SK-N-SH (cell line): ENCODE measurements at regions not wholly inside any gene's neighbourhood (a gene's known extent, or its start where the extent isn't known, plus 50 kb on each side); places are given as distances from the start of the nearest gene placed in this dataset.

Experiments
- CTCF ChIA-PET: fragments of 300-600, 350-600 bp; formaldehyde crosslinking; extraction: SDS; loops from one replicate; lab custom pipeline; 2021; lab: Yijun Ruan, JAX
- POLR2A ChIA-PET: fragments of 350-600 bp; sonication (Branson Sonifier 250); formaldehyde crosslinking; extraction: SDS; loops from one replicate; lab custom pipeline; 2020; ENCODE audit warnings: antibody characterized with exemption, inconsistent platforms; lab: Yijun Ruan, JAX
- DNase-seq: peaks from one replicate; pipeline ENCODE4 v3.0.0; 2012
- H2AFZ ChIP-seq: fragments of 200-600 bp; sonication (generic); 2 replicates; pipeline ENCODE4 v1.8.1; 2016; ENCODE audit warnings: antibody characterized with exemption, mild to moderate bottlenecking, low read depth
- H3F3A ChIP-seq: fragments of 200-600 bp; sonication (generic); replicated peaks from 2 replicates; pipeline ENCODE3; 2016; ENCODE audit warnings: antibody characterized with exemption, mild to moderate bottlenecking; ENCODE audit not compliant: insufficient read depth
- H3K27ac ChIP-seq, 2 experiments: fragments of 200-500 bp in 1 of 2; fragments of 200-600 bp in 1 of 2; sonication (Bioruptor generic) in 1 of 2; sonication (generic), shearing (Covaris generic) in 1 of 2; 2 replicates each; pipeline versions ENCODE4 v1.5.1 to v1.6.1; 2014 to 2016; ENCODE audit warnings: low read depth in 2 of 2, inconsistent platforms in 1 of 2, low read length in 1 of 2, mild to moderate bottlenecking in 1 of 2, mixed read lengths in 1 of 2
- H3K27me3 ChIP-seq: fragments of 200-600 bp; sonication (generic), shearing (Covaris generic); 2 replicates; pipeline ENCODE4 v1.6.1; 2016; ENCODE audit warnings: mixed run types; ENCODE audit not compliant: insufficient read depth
- H3K36me3 ChIP-seq, 2 experiments: fragments of 200-500 bp in 1 of 2; fragments of 200-600 bp in 1 of 2; sonication (Bioruptor generic) in 1 of 2; sonication (generic) in 1 of 2; replicated peaks in 1 of 2; 2 replicates each; pipeline versions ENCODE3 to v1.5.1; 2014 to 2016; ENCODE audit warnings: low read length in 1 of 2, mild to moderate bottlenecking in 1 of 2; ENCODE audit not compliant: insufficient read depth in 2 of 2, control insufficient read depth in 1 of 2
- H3K4me1 ChIP-seq, 2 experiments: fragments of 200-500 bp in 1 of 2; fragments of 200-600 bp in 1 of 2; sonication (Bioruptor generic) in 1 of 2; sonication (generic), shearing (Covaris generic) in 1 of 2; 2 replicates each; pipeline versions ENCODE4 v1.5.1 to v1.6.1; 2014 to 2016; ENCODE audit warnings: low read depth in 1 of 2, low read length in 1 of 2, mixed run types in 1 of 2; ENCODE audit not compliant: insufficient read depth in 2 of 2, control insufficient read depth in 1 of 2
- H3K4me2 ChIP-seq: fragments of 200-600 bp; sonication (generic), shearing (Covaris generic); 2 replicates; pipeline ENCODE4 v1.6.1; 2017; ENCODE audit warnings: mixed run types
- H3K4me3 ChIP-seq, 2 experiments: fragments of 200-500 bp in 1 of 2; fragments of 200-600 bp in 1 of 2; sonication (Bioruptor generic) in 1 of 2; sonication (generic), shearing (Covaris generic) in 1 of 2; 2 replicates each; pipeline versions ENCODE4 v1.5.1 to v1.8.1; 2014 to 2016; ENCODE audit warnings: low read depth in 2 of 2, inconsistent platforms in 1 of 2, low read length in 1 of 2, mild to moderate bottlenecking in 1 of 2, mixed read lengths in 1 of 2, moderate library complexity in 1 of 2
- H3K79me2 ChIP-seq: fragments of 200-600 bp; sonication (generic); 2 replicates; pipeline ENCODE4 v1.8.1; 2017; ENCODE audit warnings: mild to moderate bottlenecking; ENCODE audit not compliant: insufficient read depth
- H3K9ac ChIP-seq: fragments of 200-600 bp; sonication (generic); 2 replicates; pipeline ENCODE4 v1.6.1; 2017; ENCODE audit warnings: mixed run types
- H3K9me2 ChIP-seq: fragments of 200-600 bp; sonication (generic); 2 replicates; pipeline ENCODE4 v1.6.1; 2017; ENCODE audit warnings: mixed run types
- H3K9me3 ChIP-seq: fragments of 200-600 bp; sonication (generic); 2 replicates; pipeline ENCODE4 v1.6.1; 2017; ENCODE audit warnings: mixed run types, mild to moderate bottlenecking, moderate library complexity
- H4K20me1 ChIP-seq: fragments of 200-600 bp; sonication (generic); 2 replicates; pipeline ENCODE4 v1.6.1; 2017; ENCODE audit warnings: mild to moderate bottlenecking, mixed run types; ENCODE audit not compliant: insufficient read depth
- CHD2 ChIP-seq: fragments of 150-350 bp; IDR thresholded peaks from 2 replicates; pipeline ENCODE4 v1.6.1; 2018; ENCODE audit warnings: low read length; ENCODE audit not compliant: partially characterized antibody
- CTCF ChIP-seq: fragments of 200-600 bp; sonication (generic); IDR thresholded peaks from 2 replicates; pipeline ENCODE4 v1.6.1; 2017; ENCODE audit warnings: antibody characterized with exemption, mild to moderate bottlenecking, moderate library complexity
- ELF1 ChIP-seq: IDR thresholded peaks from 2 replicates; pipeline ENCODE4 v1.4.0; 2012
- EZH2phosphoT487 ChIP-seq: fragments of 200-600 bp; sonication (generic); IDR thresholded peaks from 2 replicates; pipeline ENCODE4 v1.6.1; 2017; ENCODE audit warnings: low read depth, mixed run types, mild to moderate bottlenecking, antibody characterized with exemption, moderate library complexity, borderline replicate concordance
- FOSL2 ChIP-seq: IDR thresholded peaks from 2 replicates; pipeline ENCODE4 v1.4.0; 2012; ENCODE audit warnings: low read depth, mild to moderate bottlenecking, moderate library complexity, borderline replicate concordance
- GATA2 ChIP-seq: sonication (generic); formaldehyde crosslinking; IDR thresholded peaks from 2 replicates; pipeline ENCODE4 v1.5.0; 2020; ENCODE audit warnings: mild to moderate bottlenecking, missing genetic modification reagents
- MAX ChIP-seq: IDR thresholded peaks from 2 replicates; pipeline ENCODE4 v1.4.0; 2012; ENCODE audit warnings: low read depth
- NFIC ChIP-seq: IDR thresholded peaks from 2 replicates; pipeline ENCODE4 v1.4.0; 2012; ENCODE audit warnings: borderline replicate concordance
- NRF1 ChIP-seq: IDR thresholded peaks from 2 replicates; pipeline ENCODE4 v1.6.1; 2012; ENCODE audit warnings: low read depth, mild to moderate bottlenecking, low read length
- SIN3A ChIP-seq: IDR thresholded peaks from 2 replicates; pipeline ENCODE4 v1.6.1; 2012; ENCODE audit warnings: low read depth, mild to moderate bottlenecking, low read length, moderate library complexity, borderline replicate concordance
- SMC3 ChIP-seq: IDR thresholded peaks from 2 replicates; pipeline ENCODE4 v1.6.1; 2012; ENCODE audit warnings: low read depth, low read length, improper control_type of control experiment
- TCF12 ChIP-seq: IDR thresholded peaks from 2 replicates; pipeline ENCODE4 v1.4.0; 2012
- TF ChIP-seq, protein P1 (sequence below): IDR thresholded peaks from 2 replicates; pipeline ENCODE4; 2012
- TF ChIP-seq, protein P2 (sequence below): IDR thresholded peaks from 2 replicates; pipeline ENCODE4 v1.4.0; 2012; ENCODE audit warnings: low read depth, borderline replicate concordance
- TF ChIP-seq, protein P3 (sequence below): IDR thresholded peaks from 2 replicates; pipeline ENCODE4 v1.6.1; 2012; ENCODE audit warnings: mild to moderate bottlenecking, low read depth, low read length, moderate library complexity

DNA sequence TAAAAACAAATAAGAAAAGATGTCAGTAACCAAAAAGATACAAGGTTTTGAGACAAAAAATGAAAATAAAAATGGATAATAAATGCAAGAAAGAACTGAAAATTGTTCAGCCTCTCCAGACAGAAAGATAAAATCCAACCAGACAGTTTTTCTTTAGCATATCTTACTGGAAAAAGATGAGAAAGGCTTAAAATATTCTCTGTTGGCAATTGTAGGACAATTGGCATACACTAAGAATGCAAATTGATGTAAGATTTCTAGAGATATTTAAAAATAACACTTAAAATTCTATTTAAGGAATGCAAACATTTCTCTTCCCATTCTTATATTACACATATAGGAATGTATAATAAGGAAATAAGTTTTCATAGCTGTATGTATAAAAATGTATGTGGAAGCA lies 590.6 kb downstream of the DSC3 start:
- Histone ChIP-seq H3K27ac (no peak overlapping the region), H3K4me1 (no peaks in the 10 kb centered on the region), H3K4me2 (no peak overlapping the region), H3K79me2 (no peaks in the 10 kb centered on the region), H3K9me3 (no peaks in the 10 kb centered on the region), H3K27me3 (no peaks in the 10 kb centered on the region), H4K20me1 (no peaks in the 10 kb centered on the region), H3K9ac (no peak overlapping the region), H3K36me3 (no peaks in the 10 kb centered on the region), H3F3A (peaks cover 5% of the 10 kb centered on the region), H2AFZ (no peak overlapping the region), H3K9me2 (no peaks in the 10 kb centered on the region), H3K4me3 (no peak overlapping the region)
- CTCF ChIA-PET = no interaction called here
- TF ChIP-seq GATA2 (no peak), NFIC (no peak), MAX (no peak), SIN3A (no peak), CHD2 (no peak), SMC3 (no peak), ELF1 (no peak), FOSL2 (no peak), CTCF (no peak), NRF1 (no peak), EZH2phosphoT487 (no peak), TCF12 (no peak)
- TF ChIP-seq, protein P1, sequence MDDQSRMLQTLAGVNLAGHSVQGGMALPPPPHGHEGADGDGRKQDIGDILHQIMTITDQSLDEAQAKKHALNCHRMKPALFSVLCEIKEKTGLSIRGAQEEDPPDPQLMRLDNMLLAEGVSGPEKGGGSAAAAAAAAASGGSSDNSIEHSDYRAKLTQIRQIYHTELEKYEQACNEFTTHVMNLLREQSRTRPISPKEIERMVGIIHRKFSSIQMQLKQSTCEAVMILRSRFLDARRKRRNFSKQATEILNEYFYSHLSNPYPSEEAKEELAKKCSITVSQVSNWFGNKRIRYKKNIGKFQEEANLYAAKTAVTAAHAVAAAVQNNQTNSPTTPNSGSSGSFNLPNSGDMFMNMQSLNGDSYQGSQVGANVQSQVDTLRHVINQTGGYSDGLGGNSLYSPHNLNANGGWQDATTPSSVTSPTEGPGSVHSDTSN = no peak
- TF ChIP-seq, protein P2, sequence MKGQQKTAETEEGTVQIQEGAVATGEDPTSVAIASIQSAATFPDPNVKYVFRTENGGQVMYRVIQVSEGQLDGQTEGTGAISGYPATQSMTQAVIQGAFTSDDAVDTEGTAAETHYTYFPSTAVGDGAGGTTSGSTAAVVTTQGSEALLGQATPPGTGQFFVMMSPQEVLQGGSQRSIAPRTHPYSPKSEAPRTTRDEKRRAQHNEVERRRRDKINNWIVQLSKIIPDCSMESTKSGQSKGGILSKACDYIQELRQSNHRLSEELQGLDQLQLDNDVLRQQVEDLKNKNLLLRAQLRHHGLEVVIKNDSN = no peak
- TF ChIP-seq, protein P3, sequence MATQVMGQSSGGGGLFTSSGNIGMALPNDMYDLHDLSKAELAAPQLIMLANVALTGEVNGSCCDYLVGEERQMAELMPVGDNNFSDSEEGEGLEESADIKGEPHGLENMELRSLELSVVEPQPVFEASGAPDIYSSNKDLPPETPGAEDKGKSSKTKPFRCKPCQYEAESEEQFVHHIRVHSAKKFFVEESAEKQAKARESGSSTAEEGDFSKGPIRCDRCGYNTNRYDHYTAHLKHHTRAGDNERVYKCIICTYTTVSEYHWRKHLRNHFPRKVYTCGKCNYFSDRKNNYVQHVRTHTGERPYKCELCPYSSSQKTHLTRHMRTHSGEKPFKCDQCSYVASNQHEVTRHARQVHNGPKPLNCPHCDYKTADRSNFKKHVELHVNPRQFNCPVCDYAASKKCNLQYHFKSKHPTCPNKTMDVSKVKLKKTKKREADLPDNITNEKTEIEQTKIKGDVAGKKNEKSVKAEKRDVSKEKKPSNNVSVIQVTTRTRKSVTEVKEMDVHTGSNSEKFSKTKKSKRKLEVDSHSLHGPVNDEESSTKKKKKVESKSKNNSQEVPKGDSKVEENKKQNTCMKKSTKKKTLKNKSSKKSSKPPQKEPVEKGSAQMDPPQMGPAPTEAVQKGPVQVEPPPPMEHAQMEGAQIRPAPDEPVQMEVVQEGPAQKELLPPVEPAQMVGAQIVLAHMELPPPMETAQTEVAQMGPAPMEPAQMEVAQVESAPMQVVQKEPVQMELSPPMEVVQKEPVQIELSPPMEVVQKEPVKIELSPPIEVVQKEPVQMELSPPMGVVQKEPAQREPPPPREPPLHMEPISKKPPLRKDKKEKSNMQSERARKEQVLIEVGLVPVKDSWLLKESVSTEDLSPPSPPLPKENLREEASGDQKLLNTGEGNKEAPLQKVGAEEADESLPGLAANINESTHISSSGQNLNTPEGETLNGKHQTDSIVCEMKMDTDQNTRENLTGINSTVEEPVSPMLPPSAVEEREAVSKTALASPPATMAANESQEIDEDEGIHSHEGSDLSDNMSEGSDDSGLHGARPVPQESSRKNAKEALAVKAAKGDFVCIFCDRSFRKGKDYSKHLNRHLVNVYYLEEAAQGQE = no peak
- DNase-seq = no peak
- POLR2A ChIA-PET = no interaction called here
